ENCODE measurements at regions not wholly inside any gene's neighbourhood (a gene's known extent, or its start where the extent isn't known, plus 50 kb on each side); places are given as distances from the start of the nearest gene placed in this dataset.

- no peak for TF ChIP-seq CTCF (conservative IDR thresholded peaks at IDR 0.05; ENCODE audit: low read depth)
- CTCF ChIA-PET = no interaction called here
- POLR2A ChIA-PET (ENCODE audit: low non-redundant PET) = no interaction called here
- H3K27ac ChIP-seq = no peak overlapping the region
- DNase-seq (ENCODE audit: low spot score) = no peak
Observed at GRCh38 chr3:31270010-31270409, 262.7 kb upstream of the STT3B start.

- DNase-seq (ENCODE audit: low spot score) = no peak
- TF ChIP-seq CTCF (conservative IDR thresholded peaks at IDR 0.05; ENCODE audit: low read depth) = no peak
- H3K27ac ChIP-seq = no peak overlapping the region
- ChIA-PET CTCF (no interaction called here), POLR2A (ENCODE audit: low non-redundant PET) (no interaction called here)
Observed at GRCh38 chr3:31274326-31275024, 258.2 kb upstream of the STT3B start.

- peak; percentile 62 for DNase-seq (ENCODE audit: low spot score)
- TF ChIP-seq CTCF (conservative IDR thresholded peaks at IDR 0.05; ENCODE audit: low read depth) = no peak
- H3K27ac ChIP-seq = no peak overlapping the region
- ChIA-PET POLR2A (ENCODE audit: low non-redundant PET) (no interaction called here), CTCF (no interaction called here)
Observed at GRCh38 chr3:31275038-31275572, 257.6 kb upstream of the STT3B start.

- TF ChIP-seq CTCF (conservative IDR thresholded peaks at IDR 0.05; ENCODE audit: low read depth) = no peak
- no peak overlapping the region for H3K27ac ChIP-seq
- ChIA-PET POLR2A (ENCODE audit: low non-redundant PET) (no interaction called here), CTCF (no interaction called here)
- DNase-seq (ENCODE audit: low spot score) = peak; percentile 5
Observed at GRCh38 chr3:31275583-31275982, 257.1 kb upstream of the STT3B start.

- POLR2A ChIA-PET (ENCODE audit: low non-redundant PET) = no interaction called here
- no peak overlapping the region for H3K27ac ChIP-seq
- DNase-seq (ENCODE audit: low spot score) = no peak
- TF ChIP-seq CTCF (conservative IDR thresholded peaks at IDR 0.05; ENCODE audit: low read depth) = no peak
- CTCF ChIA-PET = no interaction called here
Observed at GRCh38 chr3:31277582-31277981, 255.1 kb upstream of the STT3B start.

GRCh38 chr3:31278532-31278931 lies 254.2 kb upstream of the STT3B start:
- no peak overlapping the region for H3K27ac ChIP-seq
- no peak for TF ChIP-seq CTCF (conservative IDR thresholded peaks at IDR 0.05; ENCODE audit: low read depth)
- no peak for DNase-seq (ENCODE audit: low spot score)
- POLR2A ChIA-PET (ENCODE audit: low non-redundant PET) = no interaction called here
- CTCF ChIA-PET = interaction anchor here (0.6 kb wide), 1 partner anchor 324 kb away, joined by 3 read pairs; no protein-coding TSS in a partner anchor
